Panc1 (cell line): ENCODE measurements at regions not wholly inside any gene's neighbourhood (a gene's known extent, or its start where the extent isn't known, plus 50 kb on each side); places are given as distances from the start of the nearest gene placed in this dataset.

ENCODE experiments used
- ATAC-seq: fragments of 200-7000 bp; cut with Tn5 transposase; 2 replicates; pipeline ENCODE4 v1.9.1; 2020; ENCODE audit warnings: mild to moderate bottlenecking, moderate library complexity
- BruUV-seq: library from RNA; stranded (reverse); fragments of 400-500 nt; replicated peaks from 2 replicates; lab custom pipeline; 2021; lab: Mats Ljungman, UMichigan
- CTCF ChIA-PET: fragments of 300-600 bp; sonication (Branson Sonifier 250); formaldehyde crosslinking; loops from one replicate; lab custom pipeline; 2022; ENCODE audit warnings: antibody characterized with exemption; lab: Charles Lee
- POLR2A ChIA-PET: fragments of 300-600 bp; sonication (Branson Sonifier 250); formaldehyde crosslinking; loops from one replicate; lab custom pipeline; 2022; ENCODE audit warnings: antibody characterized with exemption; lab: Charles Lee
- DNase-seq: peaks from one replicate; pipeline ENCODE4 v3.0.0-alpha.2; 2010; ENCODE audit warnings: low read depth, low spot score
- H3K27ac ChIP-seq: 2 replicates; pipeline ENCODE4 v1.5.1; 2011; ENCODE audit warnings: mild to moderate bottlenecking, low read length, inconsistent platforms
- H3K27me3 ChIP-seq: fragments of 200-500 bp; sonication (Bioruptor generic); 2 replicates; pipeline ENCODE4 v1.6.0; 2014; ENCODE audit warnings: low read length, inconsistent platforms; ENCODE audit not compliant: control insufficient read depth, insufficient read depth
- H3K36me3 ChIP-seq: fragments of 200-500 bp; sonication (Bioruptor generic); 2 replicates; pipeline ENCODE4 v1.5.1; 2014; ENCODE audit warnings: inconsistent platforms, mild to moderate bottlenecking, low read length, moderate library complexity; ENCODE audit not compliant: control insufficient read depth, insufficient read depth
- H3K4me1 ChIP-seq: 2 replicates; pipeline ENCODE4 v1.5.1; 2011; ENCODE audit warnings: inconsistent platforms, mild to moderate bottlenecking, low read length, moderate library complexity; ENCODE audit not compliant: control insufficient read depth, insufficient read depth
- H3K4me3 ChIP-seq, 2 experiments: 2 replicates each; pipeline ENCODE4 v1.5.1; 2011 to 2012; ENCODE audit warnings: low read depth in 2 of 2, low read length in 2 of 2, mild to moderate bottlenecking in 2 of 2, inconsistent platforms in 1 of 2, moderate library complexity in 1 of 2
- H3K9me3 ChIP-seq: fragments of 200-500 bp; sonication (Bioruptor generic); 2 replicates; pipeline ENCODE4 v1.5.1; 2014; ENCODE audit warnings: low read depth, mild to moderate bottlenecking, inconsistent platforms, low read length, moderate library complexity; ENCODE audit not compliant: control insufficient read depth, insufficient read depth
- POLR2AphosphoS5 ChIP-seq: IDR thresholded peaks from 2 replicates; pipeline ENCODE4 v1.6.1; 2012; ENCODE audit warnings: mild to moderate bottlenecking, low read depth, low read length, moderate library complexity
- SIN3A ChIP-seq: IDR thresholded peaks from 2 replicates; pipeline ENCODE4 v1.6.1; 2012; ENCODE audit warnings: low read depth, mild to moderate bottlenecking, low read length, moderate library complexity, borderline replicate concordance; ENCODE audit not compliant: insufficient read depth
- TCF7L2 ChIP-seq: IDR thresholded peaks from 2 replicates; pipeline ENCODE4 v1.6.1; 2011; ENCODE audit warnings: mild to moderate bottlenecking, low read depth, low read length, inconsistent platforms
- in situ Hi-C: cut with HindIII; loops from 2 replicates; pipeline ENCODE4 v1.10.0; 2016; ENCODE audit warnings: low sequenced_read_pairs, low pct_unique_long_range_greater_than_20kb
- intact Hi-C: fragments of 100-400 bp; cut with micrococcal nuclease; formaldehyde crosslinking; loops from one replicate; pipeline ENCODE4 v1.10.0; 2022; ENCODE audit not compliant: unreplicated experiment
- TF ChIP-seq, protein P1 (sequence below), 2 experiments: IDR thresholded peaks; 2 replicates each; pipeline ENCODE4 v1.6.1; 2011 to 2012; ENCODE audit warnings: low read depth in 2 of 2, control low read depth in 1 of 2, low read length in 1 of 2, mild to moderate bottlenecking in 1 of 2, moderate library complexity in 1 of 2; ENCODE audit not compliant: insufficient read depth in 1 of 2
- TF ChIP-seq, protein P2 (sequence below): fragments of 450-650 bp; IDR thresholded peaks from 2 replicates; pipeline ENCODE4 v1.5.1; 2017; ENCODE audit warnings: mild to moderate bottlenecking

DNA sequence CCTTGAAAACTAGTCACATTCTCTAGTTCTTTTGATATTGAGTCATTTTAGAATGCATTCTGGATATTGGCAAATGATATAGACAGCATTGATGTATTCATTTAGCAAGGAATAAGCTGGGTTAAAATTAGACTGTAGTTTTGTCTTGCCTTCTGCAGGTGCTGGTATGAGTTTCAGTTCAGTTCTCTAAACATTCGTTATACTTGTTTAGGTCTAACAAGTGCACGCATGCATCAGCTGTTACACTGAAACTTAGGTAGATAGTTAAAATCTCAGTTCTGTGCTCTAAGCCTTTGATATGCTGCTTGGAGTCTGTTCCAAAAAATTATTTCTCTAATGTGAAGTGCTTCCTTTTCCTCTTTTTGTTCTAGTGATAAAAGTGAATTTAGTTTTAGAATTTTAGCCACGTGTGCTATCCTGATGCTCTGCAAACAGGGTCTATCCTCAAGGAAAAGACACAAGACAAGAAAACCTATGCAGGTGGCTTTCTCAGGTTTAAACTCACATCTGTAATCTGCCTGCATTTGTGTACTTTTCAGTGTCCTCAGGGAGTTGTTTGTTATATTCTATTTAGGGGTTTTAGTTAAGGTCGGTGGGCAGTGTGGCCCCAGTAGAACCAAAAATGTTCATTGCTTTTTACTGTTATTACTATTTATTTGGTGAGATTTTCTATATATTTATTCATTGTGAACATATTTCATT is 409.0 kb downstream of the CDC14C start:
- ChIA-PET POLR2A (no interaction called here), CTCF (no interaction called here)
- intact Hi-C loops (no loop called here), in situ Hi-C loops (no loop called here)
- no peak for DNase-seq
- no peak overlapping the region for H3K4me3 ChIP-seq
- no peaks in the 10 kb centered on the region for H3K9me3 ChIP-seq
- TF ChIP-seq, protein P1, sequence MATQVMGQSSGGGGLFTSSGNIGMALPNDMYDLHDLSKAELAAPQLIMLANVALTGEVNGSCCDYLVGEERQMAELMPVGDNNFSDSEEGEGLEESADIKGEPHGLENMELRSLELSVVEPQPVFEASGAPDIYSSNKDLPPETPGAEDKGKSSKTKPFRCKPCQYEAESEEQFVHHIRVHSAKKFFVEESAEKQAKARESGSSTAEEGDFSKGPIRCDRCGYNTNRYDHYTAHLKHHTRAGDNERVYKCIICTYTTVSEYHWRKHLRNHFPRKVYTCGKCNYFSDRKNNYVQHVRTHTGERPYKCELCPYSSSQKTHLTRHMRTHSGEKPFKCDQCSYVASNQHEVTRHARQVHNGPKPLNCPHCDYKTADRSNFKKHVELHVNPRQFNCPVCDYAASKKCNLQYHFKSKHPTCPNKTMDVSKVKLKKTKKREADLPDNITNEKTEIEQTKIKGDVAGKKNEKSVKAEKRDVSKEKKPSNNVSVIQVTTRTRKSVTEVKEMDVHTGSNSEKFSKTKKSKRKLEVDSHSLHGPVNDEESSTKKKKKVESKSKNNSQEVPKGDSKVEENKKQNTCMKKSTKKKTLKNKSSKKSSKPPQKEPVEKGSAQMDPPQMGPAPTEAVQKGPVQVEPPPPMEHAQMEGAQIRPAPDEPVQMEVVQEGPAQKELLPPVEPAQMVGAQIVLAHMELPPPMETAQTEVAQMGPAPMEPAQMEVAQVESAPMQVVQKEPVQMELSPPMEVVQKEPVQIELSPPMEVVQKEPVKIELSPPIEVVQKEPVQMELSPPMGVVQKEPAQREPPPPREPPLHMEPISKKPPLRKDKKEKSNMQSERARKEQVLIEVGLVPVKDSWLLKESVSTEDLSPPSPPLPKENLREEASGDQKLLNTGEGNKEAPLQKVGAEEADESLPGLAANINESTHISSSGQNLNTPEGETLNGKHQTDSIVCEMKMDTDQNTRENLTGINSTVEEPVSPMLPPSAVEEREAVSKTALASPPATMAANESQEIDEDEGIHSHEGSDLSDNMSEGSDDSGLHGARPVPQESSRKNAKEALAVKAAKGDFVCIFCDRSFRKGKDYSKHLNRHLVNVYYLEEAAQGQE (IDR thresholded peaks at IDR 0.05; ENCODE audit: insufficient read depth in 1 of 2, low read depth in 2 of 2, low read length in 1 of 2): no peak
- TF ChIP-seq POLR2AphosphoS5 (no peak), SIN3A (no peak), TCF7L2 (no peak)
- TF ChIP-seq, protein P2, sequence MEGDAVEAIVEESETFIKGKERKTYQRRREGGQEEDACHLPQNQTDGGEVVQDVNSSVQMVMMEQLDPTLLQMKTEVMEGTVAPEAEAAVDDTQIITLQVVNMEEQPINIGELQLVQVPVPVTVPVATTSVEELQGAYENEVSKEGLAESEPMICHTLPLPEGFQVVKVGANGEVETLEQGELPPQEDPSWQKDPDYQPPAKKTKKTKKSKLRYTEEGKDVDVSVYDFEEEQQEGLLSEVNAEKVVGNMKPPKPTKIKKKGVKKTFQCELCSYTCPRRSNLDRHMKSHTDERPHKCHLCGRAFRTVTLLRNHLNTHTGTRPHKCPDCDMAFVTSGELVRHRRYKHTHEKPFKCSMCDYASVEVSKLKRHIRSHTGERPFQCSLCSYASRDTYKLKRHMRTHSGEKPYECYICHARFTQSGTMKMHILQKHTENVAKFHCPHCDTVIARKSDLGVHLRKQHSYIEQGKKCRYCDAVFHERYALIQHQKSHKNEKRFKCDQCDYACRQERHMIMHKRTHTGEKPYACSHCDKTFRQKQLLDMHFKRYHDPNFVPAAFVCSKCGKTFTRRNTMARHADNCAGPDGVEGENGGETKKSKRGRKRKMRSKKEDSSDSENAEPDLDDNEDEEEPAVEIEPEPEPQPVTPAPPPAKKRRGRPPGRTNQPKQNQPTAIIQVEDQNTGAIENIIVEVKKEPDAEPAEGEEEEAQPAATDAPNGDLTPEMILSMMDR: no peak
- no TSS peak for BruUV-seq
- H3K27me3 ChIP-seq: no peaks in the 10 kb centered on the region
- no peak for ATAC-seq
- no peak overlapping the region for H3K27ac ChIP-seq
- no peaks in the 10 kb centered on the region for H3K4me1 ChIP-seq
- H3K36me3 ChIP-seq: no peaks in the 10 kb centered on the region

GRCh38 chr7:49341849-49342248 is 417.5 kb downstream of the CDC14C start:
- ChIA-PET POLR2A (no interaction called here), CTCF (no interaction called here)
- Histone ChIP-seq H3K36me3 (no peaks in the 10 kb centered on the region), H3K9me3 (peaks cover 4% of the 10 kb centered on the region; the same call in 1 of the 2 replicates), H3K4me1 (no peaks in the 10 kb centered on the region), H3K27me3 (no peaks in the 10 kb centered on the region), H3K4me3 (no peak overlapping the region), H3K27ac (no peak overlapping the region)
- in situ Hi-C loops: no loop called here
- DNase-seq (no peak), ATAC-seq (no peak)
- no peak for TF ChIP-seq POLR2AphosphoS5
- no peak for TF ChIP-seq SIN3A
- TF ChIP-seq, protein P1 (IDR thresholded peaks at IDR 0.05; ENCODE audit: insufficient read depth in 1 of 2, low read depth in 2 of 2, low read length in 1 of 2): no peak
- TF ChIP-seq TCF7L2: no peak
- TF ChIP-seq, protein P2: no peak
- intact Hi-C loops: loop anchor here (5.0 kb wide), 1 partner anchor 415 kb away; no protein-coding TSS in a partner anchor
- BruUV-seq: no TSS peak
